HepG2 (cell line): ENCODE measurements at regions not wholly inside any gene's neighbourhood (a gene's known extent, or its start where the extent isn't known, plus 50 kb on each side); places are given as distances from the start of the nearest gene placed in this dataset.

Source experiments
- ATAC-seq: fragments of 200-7000 bp; cut with Tn5 transposase; 3 replicates; pipeline ENCODE4 v1.9.1; 2020; ENCODE audit warnings: mild to moderate bottlenecking, moderate library complexity
- BruUV-seq: library from RNA; stranded (reverse); fragments of 400-500 nt; replicated peaks from 2 replicates; lab custom pipeline; 2021; lab: Mats Ljungman, UMichigan
- CTCF ChIA-PET: fragments of 300-600 bp; formaldehyde crosslinking; extraction: SDS; loops from one replicate; lab custom pipeline; 2021; ENCODE audit warnings: low total read pairs, inconsistent platforms, low intra/inter-chr PET ratio; lab: Yijun Ruan, JAX
- POLR2A ChIA-PET: fragments of 350-600 bp; sonication (Branson Sonifier 250); formaldehyde crosslinking; loops from one replicate; lab custom pipeline; 2020; ENCODE audit warnings: antibody characterized with exemption, inconsistent platforms; lab: Yijun Ruan, JAX
- DNase-seq: peaks from one replicate; pipeline ENCODE4 v3.0.0-alpha.2; 2015; ENCODE audit warnings: low spot score
- FAIRE-seq: peaks from 3 replicates; lab custom pipeline; 2011; peaks lifted over from hg19 to GRCh38; lab: Jason Lieb, UNC
- H2AFZ ChIP-seq: one replicate; pipeline ENCODE4 v1.6.1; 2011; ENCODE audit warnings: low read length, inconsistent platforms
- H3K27ac ChIP-seq: fragments of 300-600 bp; 3 replicates; pipeline ENCODE4 v1.8.0; 2011; ENCODE audit warnings: mixed run types, mild to moderate bottlenecking, mixed read lengths, low read length, inconsistent platforms; ENCODE audit not compliant: insufficient read depth; ENCODE audit errors: extremely low read length
- H3K27me3 ChIP-seq, 2 experiments: fragments of 200-600 bp in 1 of 2; 2 replicates in 1 of 2; 3 replicates in 1 of 2; pipeline versions ENCODE4 v1.6.0 to v1.8.0; 2011; ENCODE audit warnings: low read length in 2 of 2, mild to moderate bottlenecking in 2 of 2, moderate library complexity in 2 of 2, inconsistent platforms in 1 of 2; ENCODE audit not compliant: insufficient read depth in 2 of 2, control insufficient read depth in 1 of 2
- H3K36me3 ChIP-seq, 2 experiments: fragments of 200-600 bp in 1 of 2; replicated peaks in 1 of 2; 2 replicates in 1 of 2; 3 replicates in 1 of 2; pipeline versions ENCODE4 v1.5.1 to v1.8.0; 2011; ENCODE audit warnings: low read length in 2 of 2, inconsistent platforms in 1 of 2; ENCODE audit not compliant: insufficient read depth in 2 of 2, control insufficient read depth in 1 of 2
- H3K4me1 ChIP-seq: 2 replicates; pipeline ENCODE4 v1.5.1; 2012; ENCODE audit warnings: low read length, inconsistent platforms; ENCODE audit not compliant: insufficient read depth
- H3K4me2 ChIP-seq: 2 replicates; pipeline ENCODE4 v1.6.0; 2011; ENCODE audit warnings: low read depth, low read length, inconsistent platforms
- H3K4me3 ChIP-seq, 3 experiments: fragments of 200-600 bp in 1 of 3; sonication (generic), shearing (Covaris generic) in 1 of 3; replicated peaks in 1 of 3; 2 replicates each; pipeline ENCODE4 v1.5.1; 2011 to 2016; ENCODE audit warnings: low read length in 3 of 3, inconsistent platforms in 2 of 3, low read depth in 2 of 3, mild to moderate bottlenecking in 2 of 3, control low read depth in 1 of 3, mixed read lengths in 1 of 3; ENCODE audit not compliant: insufficient read depth in 1 of 3
- H3K79me2 ChIP-seq: one replicate; pipeline ENCODE4 v1.6.1; 2011; ENCODE audit warnings: low read length, inconsistent platforms; ENCODE audit not compliant: insufficient read depth
- H3K9ac ChIP-seq: 2 replicates; pipeline ENCODE4 v1.6.0; 2011; ENCODE audit warnings: mild to moderate bottlenecking, low read depth, low read length, inconsistent platforms; ENCODE audit not compliant: insufficient read depth
- H3K9me3 ChIP-seq: 2 replicates; pipeline ENCODE4 v1.5.1; 2012; ENCODE audit warnings: mild to moderate bottlenecking, low read length
- H4K20me1 ChIP-seq: 2 replicates; pipeline ENCODE4 v1.6.0; 2011; ENCODE audit warnings: inconsistent platforms, mild to moderate bottlenecking, low read length, moderate library complexity; ENCODE audit not compliant: insufficient read depth
- ARNTL ChIP-seq: sonication (generic); formaldehyde crosslinking; IDR thresholded peaks from 2 replicates; pipeline ENCODE4 v1.4.0; 2020; ENCODE audit warnings: mild to moderate bottlenecking, missing genetic modification reagents
- RAD21 ChIP-seq: fragments of 450-650 bp; formaldehyde crosslinking; IDR thresholded peaks from 2 replicates; pipeline ENCODE4 v1.5.0; 2020; ENCODE audit warnings: mild to moderate bottlenecking
- ZNF841 ChIP-seq: sonication (generic); formaldehyde crosslinking; IDR thresholded peaks from 2 replicates; pipeline ENCODE4 v1.8.1; 2023; ENCODE audit warnings: missing genetic modification reagents, borderline replicate concordance
- WGBS: methylation state at CpG from one replicate; pipeline ENCODE4 v1.1.6; 2017; ENCODE audit warnings: low lambda C conversion rate; 5-methylcytosine and 5-hydroxymethylcytosine counted together
- in situ Hi-C: cut with HindIII; loops from 2 replicates; pipeline ENCODE4 v1.10.0; 2017; ENCODE audit warnings: low pct_unique_long_range_greater_than_20kb; ENCODE audit not compliant: extremely low pct_ligation_motif_present
- intact Hi-C: fragments of 100-400 bp; cut with micrococcal nuclease; formaldehyde crosslinking; loops from one replicate; pipeline ENCODE4 v1.10.0; 2022; ENCODE audit not compliant: unreplicated experiment
- TF ChIP-seq, protein P1 (sequence below): sonication (generic); formaldehyde crosslinking; IDR thresholded peaks from 2 replicates; pipeline ENCODE4 v1.9.0; 2021; ENCODE audit warnings: missing genetic modification reagents, borderline replicate concordance
- TF ChIP-seq, protein P2 (sequence below): sonication (generic); formaldehyde crosslinking; IDR thresholded peaks from 2 replicates; pipeline ENCODE4 v1.4.0; 2020; ENCODE audit warnings: missing genetic modification reagents

DNA sequence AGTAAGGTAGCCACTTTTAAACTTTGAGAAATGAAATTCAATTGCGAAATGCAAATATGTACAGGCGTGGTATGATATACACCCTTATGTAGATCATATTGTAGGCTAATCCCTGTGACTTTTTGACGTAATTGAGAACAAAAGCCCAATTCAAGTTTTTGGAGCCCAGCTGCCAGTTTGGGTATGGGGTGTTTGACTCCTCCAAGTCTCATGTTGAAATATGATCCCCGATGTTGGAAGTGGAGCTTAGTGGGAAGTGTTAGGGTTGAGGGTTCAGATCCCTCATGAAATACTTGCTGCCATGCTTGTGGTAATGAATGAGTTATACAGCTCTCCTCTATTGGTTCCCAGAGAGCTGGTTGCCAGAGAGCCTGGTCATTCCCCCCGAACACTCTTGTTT is 1666.8 kb downstream of the SUCLG1 start:
- Histone ChIP-seq H3K79me2 (no peaks in the 10 kb centered on the region), H3K9ac (no peak overlapping the region), H3K4me3 (no peak overlapping the region), H3K4me2 (no peak overlapping the region), H3K27me3 (no peaks in the 10 kb centered on the region), H2AFZ (no peak overlapping the region), H3K27ac (no peak overlapping the region), H3K36me3 (no peaks in the 10 kb centered on the region), H3K9me3 (no peaks in the 10 kb centered on the region), H3K4me1 (peaks cover 12% of the 10 kb centered on the region), H4K20me1 (no peaks in the 10 kb centered on the region)
- no peak for ATAC-seq
- ChIA-PET POLR2A (no interaction called here), CTCF (no interaction called here)
- WGBS, result 43% methylated on average over 5 of the region's 5 CpGs
- TF ChIP-seq ARNTL (CRISPR knock-in tag) (no peak), RAD21 (CRISPR knock-in tag) (no peak), ZNF841 (no peak)
- TF ChIP-seq, protein P1, sequence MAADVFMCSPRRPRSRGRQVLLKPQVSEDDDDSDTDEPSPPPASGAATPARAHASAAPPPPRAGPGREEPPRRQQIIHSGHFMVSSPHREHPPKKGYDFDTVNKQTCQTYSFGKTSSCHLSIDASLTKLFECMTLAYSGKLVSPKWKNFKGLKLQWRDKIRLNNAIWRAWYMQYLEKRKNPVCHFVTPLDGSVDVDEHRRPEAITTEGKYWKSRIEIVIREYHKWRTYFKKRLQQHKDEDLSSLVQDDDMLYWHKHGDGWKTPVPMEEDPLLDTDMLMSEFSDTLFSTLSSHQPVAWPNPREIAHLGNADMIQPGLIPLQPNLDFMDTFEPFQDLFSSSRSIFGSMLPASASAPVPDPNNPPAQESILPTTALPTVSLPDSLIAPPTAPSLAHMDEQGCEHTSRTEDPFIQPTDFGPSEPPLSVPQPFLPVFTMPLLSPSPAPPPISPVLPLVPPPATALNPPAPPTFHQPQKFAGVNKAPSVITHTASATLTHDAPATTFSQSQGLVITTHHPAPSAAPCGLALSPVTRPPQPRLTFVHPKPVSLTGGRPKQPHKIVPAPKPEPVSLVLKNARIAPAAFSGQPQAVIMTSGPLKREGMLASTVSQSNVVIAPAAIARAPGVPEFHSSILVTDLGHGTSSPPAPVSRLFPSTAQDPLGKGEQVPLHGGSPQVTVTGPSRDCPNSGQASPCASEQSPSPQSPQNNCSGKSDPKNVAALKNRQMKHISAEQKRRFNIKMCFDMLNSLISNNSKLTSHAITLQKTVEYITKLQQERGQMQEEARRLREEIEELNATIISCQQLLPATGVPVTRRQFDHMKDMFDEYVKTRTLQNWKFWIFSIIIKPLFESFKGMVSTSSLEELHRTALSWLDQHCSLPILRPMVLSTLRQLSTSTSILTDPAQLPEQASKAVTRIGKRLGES (CRISPR knock-in tag), result no peak
- TF ChIP-seq, protein P2, sequence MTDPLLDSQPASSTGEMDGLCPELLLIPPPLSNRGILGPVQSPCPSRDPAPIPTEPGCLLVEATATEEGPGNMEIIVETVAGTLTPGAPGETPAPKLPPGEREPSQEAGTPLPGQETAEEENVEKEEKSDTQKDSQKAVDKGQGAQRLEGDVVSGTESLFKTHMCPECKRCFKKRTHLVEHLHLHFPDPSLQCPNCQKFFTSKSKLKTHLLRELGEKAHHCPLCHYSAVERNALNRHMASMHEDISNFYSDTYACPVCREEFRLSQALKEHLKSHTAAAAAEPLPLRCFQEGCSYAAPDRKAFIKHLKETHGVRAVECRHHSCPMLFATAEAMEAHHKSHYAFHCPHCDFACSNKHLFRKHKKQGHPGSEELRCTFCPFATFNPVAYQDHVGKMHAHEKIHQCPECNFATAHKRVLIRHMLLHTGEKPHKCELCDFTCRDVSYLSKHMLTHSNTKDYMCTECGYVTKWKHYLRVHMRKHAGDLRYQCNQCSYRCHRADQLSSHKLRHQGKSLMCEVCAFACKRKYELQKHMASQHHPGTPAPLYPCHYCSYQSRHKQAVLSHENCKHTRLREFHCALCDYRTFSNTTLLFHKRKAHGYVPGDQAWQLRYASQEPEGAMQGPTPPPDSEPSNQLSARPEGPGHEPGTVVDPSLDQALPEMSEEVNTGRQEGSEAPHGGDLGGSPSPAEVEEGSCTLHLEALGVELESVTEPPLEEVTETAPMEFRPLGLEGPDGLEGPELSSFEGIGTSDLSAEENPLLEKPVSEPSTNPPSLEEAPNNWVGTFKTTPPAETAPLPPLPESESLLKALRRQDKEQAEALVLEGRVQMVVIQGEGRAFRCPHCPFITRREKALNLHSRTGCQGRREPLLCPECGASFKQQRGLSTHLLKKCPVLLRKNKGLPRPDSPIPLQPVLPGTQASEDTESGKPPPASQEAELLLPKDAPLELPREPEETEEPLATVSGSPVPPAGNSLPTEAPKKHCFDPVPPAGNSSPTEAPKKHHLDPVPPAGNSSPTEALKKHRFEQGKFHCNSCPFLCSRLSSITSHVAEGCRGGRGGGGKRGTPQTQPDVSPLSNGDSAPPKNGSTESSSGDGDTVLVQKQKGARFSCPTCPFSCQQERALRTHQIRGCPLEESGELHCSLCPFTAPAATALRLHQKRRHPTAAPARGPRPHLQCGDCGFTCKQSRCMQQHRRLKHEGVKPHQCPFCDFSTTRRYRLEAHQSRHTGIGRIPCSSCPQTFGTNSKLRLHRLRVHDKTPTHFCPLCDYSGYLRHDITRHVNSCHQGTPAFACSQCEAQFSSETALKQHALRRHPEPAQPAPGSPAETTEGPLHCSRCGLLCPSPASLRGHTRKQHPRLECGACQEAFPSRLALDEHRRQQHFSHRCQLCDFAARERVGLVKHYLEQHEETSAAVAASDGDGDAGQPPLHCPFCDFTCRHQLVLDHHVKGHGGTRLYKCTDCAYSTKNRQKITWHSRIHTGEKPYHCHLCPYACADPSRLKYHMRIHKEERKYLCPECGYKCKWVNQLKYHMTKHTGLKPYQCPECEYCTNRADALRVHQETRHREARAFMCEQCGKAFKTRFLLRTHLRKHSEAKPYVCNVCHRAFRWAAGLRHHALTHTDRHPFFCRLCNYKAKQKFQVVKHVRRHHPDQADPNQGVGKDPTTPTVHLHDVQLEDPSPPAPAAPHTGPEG (CRISPR knock-in tag), result no peak
- DNase-seq, result no peak
- BruUV-seq, result no TSS peak
- no peak for FAIRE-seq
- intact Hi-C loops (no loop called here), in situ Hi-C loops (no loop called here)
